Gastroesophageal sphincter (tissue), 4 donors: ENCODE measurements at regions not wholly inside any gene's neighbourhood (a gene's known extent, or its start where the extent isn't known, plus 50 kb on each side); places are given as distances from the start of the nearest gene placed in this dataset.

Experiments used
- ATAC-seq: fragments of 150-250 bp; one replicate; pipeline ENCODE4 v1.9.1; 2016; ENCODE audit warnings: mild to moderate bottlenecking, moderate library complexity
- H3K27ac ChIP-seq, 4 donors: fragments of 200-600 bp; sonication (generic) in 3 of 4; 1 replicate in 3 of 4; 2 replicates in 1 of 4; pipeline ENCODE4 v1.5.1; 2016 to 2019
- H3K27me3 ChIP-seq: fragments of 200-600 bp; sonication (generic); one replicate; pipeline ENCODE4 v1.5.1; 2019
- H3K36me3 ChIP-seq, 2 donors: fragments of 200-600 bp; sonication (generic); one replicate each; pipeline ENCODE4 v1.5.1; 2019; ENCODE audit warnings: control low read depth in 1 of 2
- H3K4me1 ChIP-seq, 3 donors: fragments of 200-600 bp; sonication (generic); 1 replicate in 2 of 3; 2 replicates in 1 of 3; pipeline ENCODE4 v1.5.1; 2016 to 2019; ENCODE audit warnings: control low read depth in 2 of 3
- H3K4me3 ChIP-seq, 2 donors: fragments of 200-600 bp; sonication (generic); one replicate each; pipeline ENCODE4 v1.5.1; 2019; ENCODE audit warnings: mild to moderate bottlenecking in 1 of 2, moderate library complexity in 1 of 2
- H3K9me3 ChIP-seq, 3 donors: fragments of 200-600 bp; sonication (generic); one replicate each; pipeline ENCODE4 v1.5.1; 2017 to 2019; ENCODE audit warnings: control low read depth in 2 of 3
- EP300 ChIP-seq: sonication (generic); formaldehyde crosslinking; IDR thresholded peaks from one replicate; pipeline ENCODE4 v1.6.1; 2017; ENCODE audit warnings: antibody characterized with exemption, mild to moderate bottlenecking
- POLR2A ChIP-seq, 2 donors: fragments of 450-650 bp; IDR thresholded peaks; one replicate each; pipeline ENCODE4 v1.6.1; 2017; ENCODE audit warnings: antibody characterized with exemption in 2 of 2, mild to moderate bottlenecking in 2 of 2, moderate library complexity in 1 of 2
- POLR2AphosphoS5 ChIP-seq: sonication (generic); formaldehyde crosslinking; IDR thresholded peaks from one replicate; pipeline ENCODE4 v1.6.1; 2017; ENCODE audit warnings: antibody characterized with exemption
- whole genome bisulfite sequencing, 2 donors: methylation state at CpG; one replicate each; pipeline ENCODE4 v1.1.5; 2018; ENCODE audit warnings: low coverage in 1 of 2; 5-methylcytosine and 5-hydroxymethylcytosine counted together
- TF ChIP-seq, protein P1 (sequence below), 4 experiments: fragments of 200-600 bp in 2 of 4; fragments of 450-650 bp in 2 of 4; sonication (generic) in 1 of 4; IDR thresholded peaks; one replicate each; pipeline ENCODE4 v1.5.1; 2017 to 2019; ENCODE audit warnings: antibody characterized with exemption in 4 of 4, mild to moderate bottlenecking in 2 of 4, moderate library complexity in 2 of 4

DNA sequence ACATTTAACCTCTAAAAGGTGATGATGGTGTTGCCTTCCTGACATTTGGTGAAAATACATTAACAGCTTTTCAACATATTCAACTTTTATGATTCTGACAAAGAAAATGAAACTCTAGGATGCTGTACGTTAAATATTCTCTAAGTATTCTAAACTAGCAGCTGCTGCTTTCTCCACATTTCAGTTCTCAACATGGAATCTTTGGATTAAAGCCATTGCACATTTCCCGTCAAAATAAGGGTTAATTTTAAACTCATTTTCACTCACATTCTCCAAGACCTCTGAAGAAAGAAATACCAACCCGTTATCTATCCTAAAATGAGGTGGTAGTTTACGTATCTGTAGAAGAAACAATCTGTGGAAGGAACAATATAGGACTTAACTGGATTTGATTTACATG lies 655.7 kb upstream of the ARPP21 start:
- H3K27ac ChIP-seq: no peak overlapping the region
- no peaks in the 10 kb centered on the region for H3K4me1 ChIP-seq
- TF ChIP-seq POLR2A (IDR thresholded peaks at IDR 0.05) (no peak), EP300 (no peak), POLR2AphosphoS5 (no peak)
- ATAC-seq: no peak
- no peak overlapping the region for H3K4me3 ChIP-seq
- WGBS, 2 donors: 43 to 57% methylated on average over 4 of the region's 4 CpGs
- H3K9me3 ChIP-seq: no peaks in the 10 kb centered on the region
- H3K27me3 ChIP-seq: no peaks in the 10 kb centered on the region
- H3K36me3 ChIP-seq: no peaks in the 10 kb centered on the region

DNA sequence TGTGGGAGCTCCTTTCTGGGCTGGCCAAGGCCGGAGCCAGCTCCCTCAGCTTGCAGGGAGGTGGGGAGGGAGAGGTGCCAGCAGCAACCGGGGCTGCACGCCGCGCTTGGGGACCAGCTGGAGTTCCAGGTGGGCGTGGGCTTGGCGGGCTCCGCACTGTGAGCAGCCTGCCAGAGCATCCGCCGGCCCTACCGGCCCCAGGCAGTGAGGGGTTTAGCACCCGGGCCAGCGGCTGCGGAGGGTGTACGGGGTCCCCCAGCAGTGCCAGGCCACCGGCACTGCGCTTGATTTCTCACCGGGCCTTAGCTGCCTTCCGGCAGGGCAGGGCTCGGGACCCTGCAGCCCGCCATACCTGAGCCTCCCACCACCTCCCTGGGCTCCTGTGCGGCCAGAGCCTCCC lies 651.0 kb upstream of the ARPP21 start:
- no peaks in the 10 kb centered on the region for H3K36me3 ChIP-seq
- H3K27me3 ChIP-seq: no peaks in the 10 kb centered on the region
- H3K27ac ChIP-seq: no peak overlapping the region
- no peak for ATAC-seq
- TF ChIP-seq POLR2A (IDR thresholded peaks at IDR 0.05) (no peak), POLR2AphosphoS5 (no peak), EP300 (no peak)
- TF ChIP-seq, protein P1, sequence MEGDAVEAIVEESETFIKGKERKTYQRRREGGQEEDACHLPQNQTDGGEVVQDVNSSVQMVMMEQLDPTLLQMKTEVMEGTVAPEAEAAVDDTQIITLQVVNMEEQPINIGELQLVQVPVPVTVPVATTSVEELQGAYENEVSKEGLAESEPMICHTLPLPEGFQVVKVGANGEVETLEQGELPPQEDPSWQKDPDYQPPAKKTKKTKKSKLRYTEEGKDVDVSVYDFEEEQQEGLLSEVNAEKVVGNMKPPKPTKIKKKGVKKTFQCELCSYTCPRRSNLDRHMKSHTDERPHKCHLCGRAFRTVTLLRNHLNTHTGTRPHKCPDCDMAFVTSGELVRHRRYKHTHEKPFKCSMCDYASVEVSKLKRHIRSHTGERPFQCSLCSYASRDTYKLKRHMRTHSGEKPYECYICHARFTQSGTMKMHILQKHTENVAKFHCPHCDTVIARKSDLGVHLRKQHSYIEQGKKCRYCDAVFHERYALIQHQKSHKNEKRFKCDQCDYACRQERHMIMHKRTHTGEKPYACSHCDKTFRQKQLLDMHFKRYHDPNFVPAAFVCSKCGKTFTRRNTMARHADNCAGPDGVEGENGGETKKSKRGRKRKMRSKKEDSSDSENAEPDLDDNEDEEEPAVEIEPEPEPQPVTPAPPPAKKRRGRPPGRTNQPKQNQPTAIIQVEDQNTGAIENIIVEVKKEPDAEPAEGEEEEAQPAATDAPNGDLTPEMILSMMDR (IDR thresholded peaks at IDR 0.05): no peak
- no CpG with 5 or more reads among the region's 22 CpGs for WGBS, 2 donors
- H3K4me3 ChIP-seq: no peak overlapping the region
- no peaks in the 10 kb centered on the region for H3K4me1 ChIP-seq
- peaks cover 0 to 15% (median 0%) of the 10 kb centered on the region in 3 donors for H3K9me3 ChIP-seq

DNA sequence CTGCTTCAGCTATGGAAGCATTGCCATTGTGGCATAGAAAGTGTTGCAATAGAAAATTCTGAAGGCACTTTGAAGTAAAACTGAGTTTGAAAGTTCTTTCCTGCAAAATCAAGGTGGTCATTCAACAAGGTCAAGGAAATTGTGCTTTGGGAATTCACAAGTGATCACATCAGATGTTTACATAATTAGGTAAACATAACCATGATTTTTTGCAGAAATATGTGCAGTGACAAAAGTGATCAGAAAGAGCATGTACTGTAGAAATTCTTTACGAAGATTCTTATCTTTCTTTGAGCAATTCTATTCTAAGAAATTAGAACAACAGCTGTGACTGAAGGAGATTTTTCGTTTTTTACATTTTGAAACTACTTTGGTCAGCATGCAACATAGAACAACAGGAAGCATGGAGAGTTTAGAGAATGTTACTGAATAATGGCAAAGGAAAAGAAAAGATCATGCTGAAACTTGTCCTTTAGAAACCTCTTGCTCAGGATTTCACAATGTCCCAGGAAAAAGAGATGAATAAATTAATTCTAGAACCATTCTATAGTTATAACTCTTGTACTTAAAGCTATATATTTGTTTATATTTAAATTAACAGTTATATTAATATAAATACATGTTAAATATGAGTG lies 643.4 kb upstream of the ARPP21 start:
- TF ChIP-seq POLR2AphosphoS5: no peak
- TF ChIP-seq, protein P1 (IDR thresholded peaks at IDR 0.05): no peak
- TF ChIP-seq EP300: no peak
- no peak for TF ChIP-seq POLR2A (IDR thresholded peaks at IDR 0.05)
- Histone ChIP-seq H3K4me1 (no peaks in the 10 kb centered on the region), H3K36me3 (no peaks in the 10 kb centered on the region), H3K4me3 (no peak overlapping the region), H3K27ac (no peak overlapping the region), H3K27me3 (no peaks in the 10 kb centered on the region), H3K9me3 (no peaks in the 10 kb centered on the region)
- WGBS, 2 donors: 41 to 55% methylated on average over 2 of the region's 2 CpGs
- no peak for ATAC-seq

DNA sequence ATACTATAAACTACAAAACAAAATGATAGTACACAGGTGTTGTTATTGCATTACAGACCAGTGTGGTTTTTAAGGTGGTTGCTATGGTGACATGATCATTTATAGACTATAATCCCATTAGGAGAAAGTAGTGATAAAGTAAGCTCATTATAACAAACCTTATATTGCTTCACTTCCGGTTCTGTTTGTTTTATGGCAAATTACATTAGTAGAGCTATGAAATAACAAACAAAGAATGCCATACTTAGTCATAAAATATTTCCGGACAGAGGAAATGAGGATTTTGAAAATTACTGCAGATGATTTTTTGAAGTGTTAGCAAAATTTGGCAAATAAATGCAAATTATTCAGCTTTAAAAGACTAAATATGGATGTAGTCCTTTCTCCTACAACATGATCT lies 640.4 kb upstream of the ARPP21 start:
- TF ChIP-seq POLR2A (IDR thresholded peaks at IDR 0.05): no peak
- no peak for TF ChIP-seq EP300
- TF ChIP-seq, protein P1 (IDR thresholded peaks at IDR 0.05): no peak
- no peak for TF ChIP-seq POLR2AphosphoS5
- Histone ChIP-seq H3K27me3 (no peaks in the 10 kb centered on the region), H3K4me3 (no peak overlapping the region), H3K9me3 (no peaks in the 10 kb centered on the region), H3K4me1 (no peaks in the 10 kb centered on the region), H3K27ac (no peak overlapping the region), H3K36me3 (no peaks in the 10 kb centered on the region)
- ATAC-seq: no peak
- WGBS, 2 donors: 61 to 75% methylated on average over 2 of the region's 2 CpGs

DNA sequence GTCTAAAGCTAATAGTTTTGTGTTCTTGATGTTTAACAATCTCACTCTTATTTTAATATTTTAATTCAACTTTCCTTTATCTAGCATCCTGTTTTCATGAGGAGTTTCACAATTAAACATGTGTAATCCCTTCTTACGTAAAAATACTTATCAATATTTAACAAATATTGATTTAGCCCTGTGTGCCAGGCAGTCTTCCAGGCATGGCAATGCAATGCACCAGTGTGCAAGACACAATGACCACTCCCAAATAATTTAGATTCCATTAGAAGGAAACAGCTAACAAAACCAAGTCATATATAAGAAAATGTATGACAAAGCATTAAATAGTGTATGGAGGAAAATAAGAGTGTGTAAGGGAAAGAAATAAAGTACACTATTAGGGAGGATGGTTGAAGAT lies 627.1 kb upstream of the ARPP21 start:
- TF ChIP-seq POLR2AphosphoS5: no peak
- TF ChIP-seq EP300: no peak
- TF ChIP-seq, protein P1 (IDR thresholded peaks at IDR 0.05): no peak
- TF ChIP-seq POLR2A (IDR thresholded peaks at IDR 0.05): no peak
- no peaks in the 10 kb centered on the region for H3K4me1 ChIP-seq
- no peaks in the 10 kb centered on the region for H3K36me3 ChIP-seq
- 73 to 91% methylated on average over 1 of the region's 1 CpG for WGBS, 2 donors
- no peak overlapping the region for H3K4me3 ChIP-seq
- no peaks in the 10 kb centered on the region for H3K9me3 ChIP-seq
- H3K27me3 ChIP-seq: no peaks in the 10 kb centered on the region
- no peak overlapping the region for H3K27ac ChIP-seq
- ATAC-seq: no peak
